AG10803 (cell line): ENCODE measurements at regions not wholly inside any gene's neighbourhood (a gene's known extent, or its start where the extent isn't known, plus 50 kb on each side); places are given as distances from the start of the nearest gene placed in this dataset.

Experiments
- DNase-seq: peaks from one replicate; pipeline ENCODE4 v3.0.0; 2010; ENCODE audit warnings: low read depth
- H3K4me3 ChIP-seq: 2 replicates; pipeline ENCODE4 v1.5.1; 2011; ENCODE audit warnings: mild to moderate bottlenecking, low read length, control low read depth
- TF ChIP-seq, protein P1 (sequence below): conservative IDR thresholded peaks from 2 replicates; pipeline ENCODE4 v1.5.1; 2011; ENCODE audit warnings: mild to moderate bottlenecking, low read length, control low read depth, inconsistent platforms

- no peak for DNase-seq
- H3K4me3 ChIP-seq: no peak overlapping the region
- TF ChIP-seq, protein P1, sequence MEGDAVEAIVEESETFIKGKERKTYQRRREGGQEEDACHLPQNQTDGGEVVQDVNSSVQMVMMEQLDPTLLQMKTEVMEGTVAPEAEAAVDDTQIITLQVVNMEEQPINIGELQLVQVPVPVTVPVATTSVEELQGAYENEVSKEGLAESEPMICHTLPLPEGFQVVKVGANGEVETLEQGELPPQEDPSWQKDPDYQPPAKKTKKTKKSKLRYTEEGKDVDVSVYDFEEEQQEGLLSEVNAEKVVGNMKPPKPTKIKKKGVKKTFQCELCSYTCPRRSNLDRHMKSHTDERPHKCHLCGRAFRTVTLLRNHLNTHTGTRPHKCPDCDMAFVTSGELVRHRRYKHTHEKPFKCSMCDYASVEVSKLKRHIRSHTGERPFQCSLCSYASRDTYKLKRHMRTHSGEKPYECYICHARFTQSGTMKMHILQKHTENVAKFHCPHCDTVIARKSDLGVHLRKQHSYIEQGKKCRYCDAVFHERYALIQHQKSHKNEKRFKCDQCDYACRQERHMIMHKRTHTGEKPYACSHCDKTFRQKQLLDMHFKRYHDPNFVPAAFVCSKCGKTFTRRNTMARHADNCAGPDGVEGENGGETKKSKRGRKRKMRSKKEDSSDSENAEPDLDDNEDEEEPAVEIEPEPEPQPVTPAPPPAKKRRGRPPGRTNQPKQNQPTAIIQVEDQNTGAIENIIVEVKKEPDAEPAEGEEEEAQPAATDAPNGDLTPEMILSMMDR: no peak
Measured at GRCh38 chr1:4355839-4356238, 298.6 kb upstream of the AJAP1 start.

DNA sequence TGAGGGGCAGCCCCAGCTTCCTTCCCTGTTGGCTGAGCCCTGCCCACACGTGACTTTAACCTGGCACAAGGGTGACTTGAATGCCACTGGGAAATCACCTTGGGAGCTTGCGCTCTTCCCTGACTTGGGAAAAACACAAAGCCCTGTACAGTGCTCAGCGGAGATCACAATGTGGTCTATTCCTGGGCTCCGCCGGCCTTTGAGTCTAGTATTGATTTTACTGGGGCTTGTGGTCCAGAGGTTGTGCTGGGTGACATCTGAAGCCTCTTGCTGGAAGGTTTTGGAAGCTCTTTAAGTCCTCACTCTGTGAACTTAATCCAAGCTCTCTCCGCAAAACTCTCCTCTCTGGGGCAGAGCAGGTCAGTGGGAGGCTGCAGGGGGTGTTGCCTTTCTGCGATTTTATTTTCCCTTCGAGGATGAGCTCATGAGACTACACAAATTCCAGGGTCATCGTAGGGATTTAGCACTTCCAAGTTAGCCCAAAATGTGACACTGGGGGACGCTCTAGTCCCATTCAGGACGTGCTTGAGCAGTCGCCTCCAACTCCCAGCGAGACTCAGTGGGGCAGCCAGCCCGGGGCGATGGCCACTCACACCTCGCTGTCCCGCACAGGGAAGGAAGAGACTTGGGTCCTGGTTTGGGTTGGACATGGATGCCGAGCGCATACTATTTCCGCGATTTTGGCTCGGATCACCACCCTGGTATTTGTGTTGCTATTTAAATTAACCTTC lies 291.9 kb upstream of the AJAP1 start:
- no peak overlapping the region for H3K4me3 ChIP-seq
- TF ChIP-seq, protein P1: no peak
- DNase-seq: no peak

- no peak overlapping the region for H3K4me3 ChIP-seq
- no peak for DNase-seq
- TF ChIP-seq, protein P1: no peak
Measured at GRCh38 chr1:4366091-4366490, 288.3 kb upstream of the AJAP1 start.

DNA sequence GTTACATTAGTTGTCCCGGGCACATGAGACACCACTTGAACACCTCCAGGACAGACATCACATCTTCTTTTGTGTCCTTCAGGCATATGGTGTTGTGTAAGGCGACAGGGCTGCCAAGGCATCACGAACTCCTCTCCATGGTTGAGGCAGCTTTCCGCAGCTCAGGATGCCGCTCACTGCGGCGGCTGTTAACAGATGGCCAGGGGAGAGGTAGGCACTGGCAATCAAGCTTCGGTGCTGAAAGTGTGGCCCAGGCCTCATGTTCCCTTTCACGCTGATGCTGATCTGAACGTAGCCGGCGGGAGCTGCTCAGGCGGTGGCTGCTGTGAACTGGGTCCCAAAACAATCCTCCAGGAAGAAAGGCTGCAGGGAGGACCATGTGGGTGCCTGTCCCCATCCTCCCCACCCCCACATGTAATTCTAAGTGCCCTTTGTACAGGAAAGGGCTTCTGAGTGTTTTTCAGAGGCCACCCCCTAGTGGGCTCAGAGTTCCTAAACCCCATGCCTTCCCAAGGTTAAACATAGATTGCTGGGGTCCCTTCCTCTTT lies 287.1 kb upstream of the AJAP1 start:
- no peak overlapping the region for H3K4me3 ChIP-seq
- TF ChIP-seq, protein P1: no peak
- no peak for DNase-seq

- TF ChIP-seq, protein P1: no peak
- no peak overlapping the region for H3K4me3 ChIP-seq
- DNase-seq: no peak
Measured at GRCh38 chr1:4369335-4369734, 285.1 kb upstream of the AJAP1 start.

- H3K4me3 ChIP-seq: no peak overlapping the region
- TF ChIP-seq, protein P1: no peak
- DNase-seq: no peak
Measured at GRCh38 chr1:4371849-4372248, 282.6 kb upstream of the AJAP1 start.

- H3K4me3 ChIP-seq: no peak overlapping the region
- DNase-seq: peak; percentile 48
- TF ChIP-seq, protein P1: no peak
Measured at GRCh38 chr1:4375812-4376211, 278.6 kb upstream of the AJAP1 start.
